WTC11 (cell line): ENCODE measurements at regions not wholly inside any gene's neighbourhood (a gene's known extent, or its start where the extent isn't known, plus 50 kb on each side); places are given as distances from the start of the nearest gene placed in this dataset.

Source experiments
- ATAC-seq: fragments of 200-7000 bp; cut with Tn5 transposase; 2 replicates; pipeline ENCODE4 v1.10.0; 2021; ENCODE audit warnings: mild to moderate bottlenecking, moderate library complexity
- CTCF ChIA-PET: fragments of 300-600 bp; sonication (Branson Sonifier 250); formaldehyde crosslinking; loops from one replicate; lab custom pipeline; 2021; ENCODE audit warnings: antibody characterized with exemption; lab: Charles Lee
- POLR2A ChIA-PET: fragments of 350-600 bp; sonication (Branson Sonifier 250); formaldehyde crosslinking; loops from one replicate; lab custom pipeline; 2021; ENCODE audit warnings: antibody characterized with exemption; lab: Charles Lee
- DNase-seq: peaks from one replicate; pipeline ENCODE4 v3.0.0; 2021; ENCODE audit warnings: low spot score
- H3K27ac Mint-ChIP-seq: 2 replicates; pipeline ENCODE4 v1.8.0; 2021; ENCODE audit warnings: mixed read lengths
- H3K27me3 Mint-ChIP-seq: 2 replicates; pipeline ENCODE4 v1.8.0; 2021; ENCODE audit warnings: low read depth, mild to moderate bottlenecking, moderate library complexity, mixed read lengths
- H3K36me3 Mint-ChIP-seq: 2 replicates; pipeline ENCODE4 v1.8.0; 2021; ENCODE audit warnings: mixed read lengths
- H3K4me1 Mint-ChIP-seq: 2 replicates; pipeline ENCODE4 v1.8.0; 2022; ENCODE audit warnings: mixed read lengths
- H3K4me3 Mint-ChIP-seq: 2 replicates; pipeline ENCODE4 v1.8.0; 2021; ENCODE audit warnings: mild to moderate bottlenecking, moderate library complexity, mixed read lengths
- H3K9me3 Mint-ChIP-seq: 2 replicates; pipeline ENCODE4 v1.8.0; 2021; ENCODE audit warnings: mixed read lengths
- AFF4 ChIP-seq: sonication (generic); formaldehyde crosslinking; IDR thresholded peaks from 2 replicates; pipeline ENCODE4 v1.8.1; 2023; ENCODE audit warnings: mild to moderate bottlenecking, missing genetic modification reagents, borderline replicate concordance
- ATF6 ChIP-seq: sonication (generic); formaldehyde crosslinking; IDR thresholded peaks from 2 replicates; pipeline ENCODE4 v1.8.1; 2023; ENCODE audit warnings: mild to moderate bottlenecking, missing genetic modification reagents
- CREB1 ChIP-seq: sonication (generic); formaldehyde crosslinking; IDR thresholded peaks from 2 replicates; pipeline ENCODE4 v1.8.0; 2023; ENCODE audit warnings: mild to moderate bottlenecking, missing genetic modification reagents
- FOXK1 ChIP-seq: sonication (generic); formaldehyde crosslinking; IDR thresholded peaks from 2 replicates; pipeline ENCODE4 v1.8.0; 2022; ENCODE audit warnings: mild to moderate bottlenecking, moderate library complexity, missing genetic modification reagents
- GRHL2 ChIP-seq: fragments of 250-450 bp; sonication (Bioruptor Pico); IDR thresholded peaks from 2 replicates; pipeline ENCODE4 v1.8.0; 2022; ENCODE audit warnings: mild to moderate bottlenecking, moderate library complexity; ENCODE audit not compliant: insufficient replicate concordance, severe bottlenecking
- IRF2 ChIP-seq: sonication (generic); formaldehyde crosslinking; IDR thresholded peaks from 2 replicates; pipeline ENCODE4 v1.8.0; 2022; ENCODE audit warnings: low read depth, missing genetic modification reagents, borderline replicate concordance
- JUN ChIP-seq: sonication (generic); formaldehyde crosslinking; IDR thresholded peaks from 2 replicates; pipeline ENCODE4 v1.8.0; 2023; ENCODE audit warnings: mild to moderate bottlenecking, missing genetic modification reagents
- NFYB ChIP-seq: sonication (generic); formaldehyde crosslinking; conservative IDR thresholded peaks from 2 replicates; pipeline ENCODE4 v1.8.0; 2022; ENCODE audit warnings: low read depth, missing genetic modification reagents
- NR2C2 ChIP-seq: sonication (generic); formaldehyde crosslinking; IDR thresholded peaks from 2 replicates; pipeline ENCODE4 v1.8.0; 2022; ENCODE audit warnings: mild to moderate bottlenecking, missing genetic modification reagents
- NR3C1 ChIP-seq: sonication (generic); formaldehyde crosslinking; conservative IDR thresholded peaks from 2 replicates; pipeline ENCODE4 v1.8.1; 2023; ENCODE audit warnings: low read depth, mild to moderate bottlenecking, missing genetic modification reagents
- PREB ChIP-seq: sonication (generic); formaldehyde crosslinking; IDR thresholded peaks from 2 replicates; pipeline ENCODE4 v1.8.1; 2022; ENCODE audit warnings: mild to moderate bottlenecking, missing genetic modification reagents, moderate library complexity, borderline replicate concordance
- ZMAT4 ChIP-seq: fragments of 250-450 bp; sonication (Bioruptor Pico); IDR thresholded peaks from 2 replicates; pipeline ENCODE4 v1.9.0; 2021; ENCODE audit warnings: mild to moderate bottlenecking
- ZNF138 ChIP-seq: sonication (generic); formaldehyde crosslinking; conservative IDR thresholded peaks from 2 replicates; pipeline ENCODE4 v1.8.1; 2022; ENCODE audit warnings: mild to moderate bottlenecking, moderate library complexity, missing genetic modification reagents
- ZNF232 ChIP-seq: sonication (generic); formaldehyde crosslinking; IDR thresholded peaks from 2 replicates; pipeline ENCODE4 v1.8.0; 2022; ENCODE audit warnings: mild to moderate bottlenecking, missing genetic modification reagents
- TF ChIP-seq, protein P1 (sequence below): sonication (generic); formaldehyde crosslinking; IDR thresholded peaks from 2 replicates; pipeline ENCODE4 v1.8.1; 2023; ENCODE audit warnings: mild to moderate bottlenecking, missing genetic modification reagents, moderate library complexity
- TF ChIP-seq, protein P2 (sequence below): sonication (generic); formaldehyde crosslinking; IDR thresholded peaks from 2 replicates; pipeline ENCODE4 v1.8.0; 2022; ENCODE audit warnings: missing genetic modification reagents
- TF ChIP-seq, protein P3 (sequence below): sonication (generic); formaldehyde crosslinking; conservative IDR thresholded peaks from 2 replicates; pipeline ENCODE4 v1.8.1; 2023; ENCODE audit warnings: mild to moderate bottlenecking, low read depth, missing genetic modification reagents, moderate library complexity
- TF ChIP-seq, protein P4 (sequence below): sonication (generic); formaldehyde crosslinking; IDR thresholded peaks from 2 replicates; pipeline ENCODE4 v1.8.1; 2022; ENCODE audit warnings: missing genetic modification reagents, borderline replicate concordance

DNA sequence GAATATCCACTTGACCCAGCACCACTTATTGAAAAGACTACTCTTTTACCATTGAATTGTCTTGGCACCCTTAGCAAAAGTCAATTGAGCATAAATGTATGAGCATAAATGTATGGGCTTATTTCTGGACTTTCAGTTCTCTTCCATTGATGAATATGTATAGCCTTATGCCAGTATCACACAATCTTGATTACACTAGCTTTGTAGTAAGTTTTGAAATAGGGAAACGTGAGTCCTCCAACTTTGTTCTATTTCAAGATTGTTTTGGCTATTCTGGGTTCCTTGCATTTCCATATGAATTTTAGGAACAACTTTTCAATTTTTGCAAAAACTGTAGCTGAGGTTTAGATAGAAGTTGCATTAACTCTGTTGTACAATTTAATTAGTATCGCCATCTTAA lies 601.0 kb downstream of the TLE1 start (continued):
- TF ChIP-seq PREB: no peak
- TF ChIP-seq GRHL2 (CRISPR knock-in tag): no peak
- TF ChIP-seq CREB1: no peak
- TF ChIP-seq ZMAT4: no peak
- TF ChIP-seq, protein P1, sequence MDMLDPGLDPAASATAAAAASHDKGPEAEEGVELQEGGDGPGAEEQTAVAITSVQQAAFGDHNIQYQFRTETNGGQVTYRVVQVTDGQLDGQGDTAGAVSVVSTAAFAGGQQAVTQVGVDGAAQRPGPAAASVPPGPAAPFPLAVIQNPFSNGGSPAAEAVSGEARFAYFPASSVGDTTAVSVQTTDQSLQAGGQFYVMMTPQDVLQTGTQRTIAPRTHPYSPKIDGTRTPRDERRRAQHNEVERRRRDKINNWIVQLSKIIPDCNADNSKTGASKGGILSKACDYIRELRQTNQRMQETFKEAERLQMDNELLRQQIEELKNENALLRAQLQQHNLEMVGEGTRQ: no peak
- no peak for TF ChIP-seq ZNF232 (CRISPR knock-in tag)
- no peak for TF ChIP-seq NR3C1 (CRISPR knock-in tag)
- TF ChIP-seq FOXK1 (CRISPR knock-in tag): no peak
- TF ChIP-seq, all 79 proteins: peak for 0

DNA sequence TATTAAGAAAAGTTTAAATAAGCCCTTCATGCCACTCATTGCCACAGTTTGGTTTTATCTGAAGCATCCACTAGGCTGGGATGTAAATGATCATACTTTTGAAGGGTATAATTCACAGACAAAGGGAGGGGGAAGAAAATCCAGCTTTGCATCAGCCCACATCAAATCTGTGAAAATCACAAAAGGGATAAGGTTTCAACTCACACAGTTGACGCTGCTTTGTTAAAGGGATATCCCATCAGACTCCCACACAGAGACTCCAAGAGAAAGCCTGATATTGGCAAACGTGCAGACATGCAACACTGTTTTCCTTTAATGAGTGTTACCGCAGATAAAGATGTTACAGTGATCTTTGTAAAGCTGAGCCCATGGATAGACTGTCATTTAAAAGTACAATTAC lies 602.9 kb downstream of the TLE1 start:
- ATAC-seq: no peak
- ChIA-PET CTCF (interaction anchor here (0.6 kb wide), 1 partner anchor 171 kb away, joined by 3 read pairs; no protein-coding TSS in a partner anchor), POLR2A (no interaction called here)
- H3K27me3 Mint-ChIP-seq: no peaks in the 10 kb centered on the region
- no peak overlapping the region for H3K4me3 Mint-ChIP-seq
- no peak overlapping the region for H3K27ac Mint-ChIP-seq
- no peak for DNase-seq
- no peaks in the 10 kb centered on the region for H3K36me3 Mint-ChIP-seq
- no peaks in the 10 kb centered on the region for H3K9me3 Mint-ChIP-seq
- H3K4me1 Mint-ChIP-seq: peaks cover 9% of the 10 kb centered on the region
- TF ChIP-seq, protein P2, sequence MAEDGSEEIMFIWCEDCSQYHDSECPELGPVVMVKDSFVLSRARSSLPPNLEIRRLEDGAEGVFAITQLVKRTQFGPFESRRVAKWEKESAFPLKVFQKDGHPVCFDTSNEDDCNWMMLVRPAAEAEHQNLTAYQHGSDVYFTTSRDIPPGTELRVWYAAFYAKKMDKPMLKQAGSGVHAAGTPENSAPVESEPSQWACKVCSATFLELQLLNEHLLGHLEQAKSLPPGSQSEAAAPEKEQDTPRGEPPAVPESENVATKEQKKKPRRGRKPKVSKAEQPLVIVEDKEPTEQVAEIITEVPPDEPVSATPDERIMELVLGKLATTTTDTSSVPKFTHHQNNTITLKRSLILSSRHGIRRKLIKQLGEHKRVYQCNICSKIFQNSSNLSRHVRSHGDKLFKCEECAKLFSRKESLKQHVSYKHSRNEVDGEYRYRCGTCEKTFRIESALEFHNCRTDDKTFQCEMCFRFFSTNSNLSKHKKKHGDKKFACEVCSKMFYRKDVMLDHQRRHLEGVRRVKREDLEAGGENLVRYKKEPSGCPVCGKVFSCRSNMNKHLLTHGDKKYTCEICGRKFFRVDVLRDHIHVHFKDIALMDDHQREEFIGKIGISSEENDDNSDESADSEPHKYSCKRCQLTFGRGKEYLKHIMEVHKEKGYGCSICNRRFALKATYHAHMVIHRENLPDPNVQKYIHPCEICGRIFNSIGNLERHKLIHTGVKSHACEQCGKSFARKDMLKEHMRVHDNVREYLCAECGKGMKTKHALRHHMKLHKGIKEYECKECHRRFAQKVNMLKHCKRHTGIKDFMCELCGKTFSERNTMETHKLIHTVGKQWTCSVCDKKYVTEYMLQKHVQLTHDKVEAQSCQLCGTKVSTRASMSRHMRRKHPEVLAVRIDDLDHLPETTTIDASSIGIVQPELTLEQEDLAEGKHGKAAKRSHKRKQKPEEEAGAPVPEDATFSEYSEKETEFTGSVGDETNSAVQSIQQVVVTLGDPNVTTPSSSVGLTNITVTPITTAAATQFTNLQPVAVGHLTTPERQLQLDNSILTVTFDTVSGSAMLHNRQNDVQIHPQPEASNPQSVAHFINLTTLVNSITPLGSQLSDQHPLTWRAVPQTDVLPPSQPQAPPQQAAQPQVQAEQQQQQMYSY: no peak
- TF ChIP-seq ZNF138 (CRISPR knock-in tag): no peak
- TF ChIP-seq, protein P3, sequence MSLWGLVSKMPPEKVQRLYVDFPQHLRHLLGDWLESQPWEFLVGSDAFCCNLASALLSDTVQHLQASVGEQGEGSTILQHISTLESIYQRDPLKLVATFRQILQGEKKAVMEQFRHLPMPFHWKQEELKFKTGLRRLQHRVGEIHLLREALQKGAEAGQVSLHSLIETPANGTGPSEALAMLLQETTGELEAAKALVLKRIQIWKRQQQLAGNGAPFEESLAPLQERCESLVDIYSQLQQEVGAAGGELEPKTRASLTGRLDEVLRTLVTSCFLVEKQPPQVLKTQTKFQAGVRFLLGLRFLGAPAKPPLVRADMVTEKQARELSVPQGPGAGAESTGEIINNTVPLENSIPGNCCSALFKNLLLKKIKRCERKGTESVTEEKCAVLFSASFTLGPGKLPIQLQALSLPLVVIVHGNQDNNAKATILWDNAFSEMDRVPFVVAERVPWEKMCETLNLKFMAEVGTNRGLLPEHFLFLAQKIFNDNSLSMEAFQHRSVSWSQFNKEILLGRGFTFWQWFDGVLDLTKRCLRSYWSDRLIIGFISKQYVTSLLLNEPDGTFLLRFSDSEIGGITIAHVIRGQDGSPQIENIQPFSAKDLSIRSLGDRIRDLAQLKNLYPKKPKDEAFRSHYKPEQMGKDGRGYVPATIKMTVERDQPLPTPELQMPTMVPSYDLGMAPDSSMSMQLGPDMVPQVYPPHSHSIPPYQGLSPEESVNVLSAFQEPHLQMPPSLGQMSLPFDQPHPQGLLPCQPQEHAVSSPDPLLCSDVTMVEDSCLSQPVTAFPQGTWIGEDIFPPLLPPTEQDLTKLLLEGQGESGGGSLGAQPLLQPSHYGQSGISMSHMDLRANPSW (CRISPR knock-in tag): no peak
- TF ChIP-seq ATF6 (CRISPR knock-in tag): no peak
- TF ChIP-seq, protein P4, sequence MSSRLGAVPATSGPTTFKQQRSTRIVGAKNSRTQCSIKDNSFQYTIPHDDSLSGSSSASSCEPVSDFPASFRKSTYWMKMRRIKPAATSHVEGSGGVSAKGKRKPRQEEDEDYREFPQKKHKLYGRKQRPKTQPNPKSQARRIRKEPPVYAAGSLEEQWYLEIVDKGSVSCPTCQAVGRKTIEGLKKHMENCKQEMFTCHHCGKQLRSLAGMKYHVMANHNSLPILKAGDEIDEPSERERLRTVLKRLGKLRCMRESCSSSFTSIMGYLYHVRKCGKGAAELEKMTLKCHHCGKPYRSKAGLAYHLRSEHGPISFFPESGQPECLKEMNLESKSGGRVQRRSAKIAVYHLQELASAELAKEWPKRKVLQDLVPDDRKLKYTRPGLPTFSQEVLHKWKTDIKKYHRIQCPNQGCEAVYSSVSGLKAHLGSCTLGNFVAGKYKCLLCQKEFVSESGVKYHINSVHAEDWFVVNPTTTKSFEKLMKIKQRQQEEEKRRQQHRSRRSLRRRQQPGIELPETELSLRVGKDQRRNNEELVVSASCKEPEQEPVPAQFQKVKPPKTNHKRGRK: no peak
- TF ChIP-seq, protein P1: no peak
- TF ChIP-seq JUN: no peak
- no peak for TF ChIP-seq AFF4 (CRISPR knock-in tag)
- no peak for TF ChIP-seq NFYB (CRISPR knock-in tag)
- TF ChIP-seq NR2C2 (CRISPR knock-in tag): no peak
- no peak for TF ChIP-seq IRF2
